ENCODE measurements at regions not wholly inside any gene's neighbourhood (a gene's known extent, or its start where the extent isn't known, plus 50 kb on each side); places are given as distances from the start of the nearest gene placed in this dataset.

- TF ChIP-seq, protein P1, sequence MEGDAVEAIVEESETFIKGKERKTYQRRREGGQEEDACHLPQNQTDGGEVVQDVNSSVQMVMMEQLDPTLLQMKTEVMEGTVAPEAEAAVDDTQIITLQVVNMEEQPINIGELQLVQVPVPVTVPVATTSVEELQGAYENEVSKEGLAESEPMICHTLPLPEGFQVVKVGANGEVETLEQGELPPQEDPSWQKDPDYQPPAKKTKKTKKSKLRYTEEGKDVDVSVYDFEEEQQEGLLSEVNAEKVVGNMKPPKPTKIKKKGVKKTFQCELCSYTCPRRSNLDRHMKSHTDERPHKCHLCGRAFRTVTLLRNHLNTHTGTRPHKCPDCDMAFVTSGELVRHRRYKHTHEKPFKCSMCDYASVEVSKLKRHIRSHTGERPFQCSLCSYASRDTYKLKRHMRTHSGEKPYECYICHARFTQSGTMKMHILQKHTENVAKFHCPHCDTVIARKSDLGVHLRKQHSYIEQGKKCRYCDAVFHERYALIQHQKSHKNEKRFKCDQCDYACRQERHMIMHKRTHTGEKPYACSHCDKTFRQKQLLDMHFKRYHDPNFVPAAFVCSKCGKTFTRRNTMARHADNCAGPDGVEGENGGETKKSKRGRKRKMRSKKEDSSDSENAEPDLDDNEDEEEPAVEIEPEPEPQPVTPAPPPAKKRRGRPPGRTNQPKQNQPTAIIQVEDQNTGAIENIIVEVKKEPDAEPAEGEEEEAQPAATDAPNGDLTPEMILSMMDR (IDR thresholded peaks at IDR 0.05) = no peak
- TF ChIP-seq POLR2A (IDR thresholded peaks at IDR 0.05) (no peak), EP300 (IDR thresholded peaks at IDR 0.05) (no peak)
Observed at GRCh38 chr19:5204212-5204611, 136.4 kb downstream of the PTPRS start.

Measured in ovary (tissue), 3 donors.